Spleen (tissue), 7 donors: ENCODE measurements at regions not wholly inside any gene's neighbourhood (a gene's known extent, or its start where the extent isn't known, plus 50 kb on each side); places are given as distances from the start of the nearest gene placed in this dataset.

ENCODE experiments used
- POLR2AphosphoS5 ChIP-seq, 3 donors: sonication (generic); formaldehyde crosslinking; IDR thresholded peaks; one replicate each; pipeline ENCODE4 v1.5.1; 2017; ENCODE audit warnings: antibody characterized with exemption in 3 of 3
- TF ChIP-seq, protein P1 (sequence below), 11 experiments: fragments of 200-600 bp in 7 of 11; fragments of 450-650 bp in 4 of 11; sonication (generic) in 4 of 11; IDR thresholded peaks in 8 of 11; conservative IDR thresholded peaks in 3 of 11; 1 replicate in 7 of 11; 2 replicates in 4 of 11; pipeline versions ENCODE4 v1.4.0 to v1.8.0; 2016 to 2021; ENCODE audit warnings: antibody characterized with exemption in 11 of 11, inconsistent platforms in 4 of 11, mild to moderate bottlenecking in 1 of 11
- donor health status: DM: no; HTN: no; CAD: no; lungs with moderate emphysema.
- donor health status: DM: no; HTN: no; CAD: no.
- donor health status: DM: no; HTN: no; CAD: no.

DNA sequence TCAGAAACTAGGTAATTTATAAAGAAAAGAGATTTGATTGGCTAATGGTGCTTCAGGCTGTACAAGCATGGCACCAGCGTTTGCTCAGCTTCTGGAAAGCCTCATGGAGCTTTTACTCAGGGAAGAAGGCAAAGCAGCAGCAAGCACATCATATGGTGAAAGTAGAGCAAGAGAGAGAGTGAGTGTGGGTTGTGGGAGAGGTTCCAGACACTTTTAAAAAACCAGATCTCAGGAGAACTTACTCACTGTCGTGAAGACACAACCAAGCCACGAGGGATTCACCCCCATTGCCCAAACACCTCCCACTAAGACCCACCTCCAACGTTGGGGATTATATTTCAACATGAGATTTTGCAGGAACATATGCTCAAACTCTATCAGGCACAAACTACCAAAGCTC, 554.6 kb upstream of the TNP1 start:
- TF ChIP-seq, protein P1, sequence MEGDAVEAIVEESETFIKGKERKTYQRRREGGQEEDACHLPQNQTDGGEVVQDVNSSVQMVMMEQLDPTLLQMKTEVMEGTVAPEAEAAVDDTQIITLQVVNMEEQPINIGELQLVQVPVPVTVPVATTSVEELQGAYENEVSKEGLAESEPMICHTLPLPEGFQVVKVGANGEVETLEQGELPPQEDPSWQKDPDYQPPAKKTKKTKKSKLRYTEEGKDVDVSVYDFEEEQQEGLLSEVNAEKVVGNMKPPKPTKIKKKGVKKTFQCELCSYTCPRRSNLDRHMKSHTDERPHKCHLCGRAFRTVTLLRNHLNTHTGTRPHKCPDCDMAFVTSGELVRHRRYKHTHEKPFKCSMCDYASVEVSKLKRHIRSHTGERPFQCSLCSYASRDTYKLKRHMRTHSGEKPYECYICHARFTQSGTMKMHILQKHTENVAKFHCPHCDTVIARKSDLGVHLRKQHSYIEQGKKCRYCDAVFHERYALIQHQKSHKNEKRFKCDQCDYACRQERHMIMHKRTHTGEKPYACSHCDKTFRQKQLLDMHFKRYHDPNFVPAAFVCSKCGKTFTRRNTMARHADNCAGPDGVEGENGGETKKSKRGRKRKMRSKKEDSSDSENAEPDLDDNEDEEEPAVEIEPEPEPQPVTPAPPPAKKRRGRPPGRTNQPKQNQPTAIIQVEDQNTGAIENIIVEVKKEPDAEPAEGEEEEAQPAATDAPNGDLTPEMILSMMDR (IDR thresholded peaks at IDR 0.05 in 8 of 11, conservative IDR thresholded peaks at IDR 0.05 in 3 of 11): no peak
- TF ChIP-seq POLR2AphosphoS5 (IDR thresholded peaks at IDR 0.05): no peak
